A549 (cell line): ENCODE measurements at regions not wholly inside any gene's neighbourhood (a gene's known extent, or its start where the extent isn't known, plus 50 kb on each side); places are given as distances from the start of the nearest gene placed in this dataset.

Experiments
- EP300 ChIP-seq, 2 experiments: fragments of >200 bp; sonication (Bioruptor Twin); formaldehyde crosslinking; IDR thresholded peaks; 2 replicates in 1 of 2; 3 replicates in 1 of 2; pipeline ENCODE4 v1.6.1; 2016 to 2017
- POLR2AphosphoS2 ChIP-seq: conservative IDR thresholded peaks from 2 replicates; pipeline ENCODE4 v1.6.1; 2012; ENCODE audit warnings: low read length, improper control_type of control experiment, inconsistent platforms

DNA sequence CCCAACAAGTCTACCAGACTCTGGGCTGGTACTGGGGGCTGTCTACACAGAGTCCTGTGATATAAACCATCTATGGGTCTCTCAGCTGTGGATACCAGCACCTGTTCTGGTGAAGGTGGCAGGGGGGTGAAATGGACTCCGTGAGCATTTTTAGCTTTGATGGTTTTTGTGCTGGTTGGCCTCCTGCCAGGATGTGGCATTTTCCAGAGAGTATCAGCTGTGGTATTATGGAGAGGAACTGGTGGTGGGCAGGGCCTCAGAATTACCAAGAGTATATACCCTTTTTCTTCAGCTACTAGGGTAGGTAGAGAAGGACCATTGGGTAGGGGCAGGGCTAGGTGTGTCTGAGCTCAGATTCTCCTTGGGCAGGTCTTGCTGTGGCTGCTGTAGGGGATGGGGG is 1920.9 kb upstream of the PCDH20 start:
- TF ChIP-seq EP300 (IDR thresholded peaks at IDR 0.05) (no peak), POLR2AphosphoS2 (no peak)
